CD14-positive monocyte (primary cell): ENCODE measurements at regions not wholly inside any gene's neighbourhood (a gene's known extent, or its start where the extent isn't known, plus 50 kb on each side); places are given as distances from the start of the nearest gene placed in this dataset.

ENCODE experiments used
- DNase-seq, 3 donors: peaks; one replicate each; pipeline ENCODE4 v3.0.0-alpha.2; 2011 to 2022
- H2AFZ ChIP-seq: 2 replicates; pipeline ENCODE4 v1.6.0; 2012; ENCODE audit warnings: mild to moderate bottlenecking, low read depth, low read length, inconsistent platforms; ENCODE audit not compliant: insufficient read depth, poor library complexity, severe bottlenecking
- H3K27ac ChIP-seq, 2 donors: 1 replicate in 1 of 2; 2 replicates in 1 of 2; pipeline ENCODE4 v1.5.1; 2012 to 2013; ENCODE audit warnings: low read length in 2 of 2, control low read depth in 1 of 2, inconsistent platforms in 1 of 2, low read depth in 1 of 2, mild to moderate bottlenecking in 1 of 2
- H3K27me3 ChIP-seq, 2 donors: one replicate each; pipeline versions ENCODE4 v1.6.0 to v1.6.1; 2011 to 2013; ENCODE audit warnings: low read length in 2 of 2; ENCODE audit not compliant: control insufficient read depth in 2 of 2, insufficient read depth in 2 of 2
- H3K36me3 ChIP-seq, 2 donors: replicated peaks in 1 of 2; 1 replicate in 1 of 2; 2 replicates in 1 of 2; pipeline versions ENCODE4 v1.5.1 to v1.6.1; 2012 to 2013; ENCODE audit warnings: low read length in 2 of 2, control low read depth in 1 of 2, inconsistent platforms in 1 of 2, mild to moderate bottlenecking in 1 of 2; ENCODE audit not compliant: insufficient read depth in 2 of 2, control insufficient read depth in 1 of 2
- H3K4me1 ChIP-seq, 2 donors: 1 replicate in 1 of 2; 2 replicates in 1 of 2; pipeline versions ENCODE4 v1.5.1 to v1.6.1; 2012 to 2013; ENCODE audit warnings: low read length in 2 of 2, control low read depth in 1 of 2, inconsistent platforms in 1 of 2, mild to moderate bottlenecking in 1 of 2, moderate library complexity in 1 of 2; ENCODE audit not compliant: insufficient read depth in 2 of 2, control insufficient read depth in 1 of 2
- H3K4me2 ChIP-seq: replicated peaks from 2 replicates; pipeline ENCODE3; 2012; ENCODE audit warnings: low read length, moderate library complexity, mild to moderate bottlenecking; ENCODE audit not compliant: poor library complexity, severe bottlenecking; ENCODE audit errors: extremely low read depth
- H3K4me3 ChIP-seq, 3 experiments: fragments of 200-600 bp in 1 of 3; sonication (generic) in 1 of 3; replicated peaks in 1 of 3; 1 replicate in 2 of 3; 2 replicates in 1 of 3; pipeline ENCODE4 v1.5.1; 2011 to 2013; ENCODE audit warnings: low read length in 3 of 3, mild to moderate bottlenecking in 3 of 3, control low read depth in 2 of 3, low read depth in 2 of 3, inconsistent platforms in 1 of 3, moderate library complexity in 1 of 3
- H3K79me2 ChIP-seq: 2 replicates; pipeline ENCODE4 v1.6.0; 2012; ENCODE audit warnings: mild to moderate bottlenecking, control low read depth, inconsistent platforms, low read length, moderate library complexity; ENCODE audit not compliant: insufficient read depth
- H3K9ac ChIP-seq: 2 replicates; pipeline ENCODE4 v1.6.0; 2017; ENCODE audit warnings: low read length, mild to moderate bottlenecking; ENCODE audit not compliant: insufficient read depth, poor library complexity, severe bottlenecking
- H3K9me3 ChIP-seq, 2 donors: replicated peaks in 1 of 2; 1 replicate in 1 of 2; 2 replicates in 1 of 2; pipeline versions ENCODE4 v1.5.1 to v1.6.1; 2012 to 2013; ENCODE audit warnings: low read length in 2 of 2, control low read depth in 1 of 2; ENCODE audit not compliant: control insufficient read depth in 1 of 2, insufficient read depth in 1 of 2
- H4K20me1 ChIP-seq: 2 replicates; pipeline ENCODE4 v1.6.0; 2012; ENCODE audit warnings: mild to moderate bottlenecking, low read length, control low read depth, moderate library complexity; ENCODE audit not compliant: insufficient read depth
- H3K27ac Mint-ChIP-seq, 7 donors: one replicate each; pipeline ENCODE4 v1.8.0; 2020; ENCODE audit warnings: mild to moderate bottlenecking in 7 of 7, mixed read lengths in 7 of 7, moderate library complexity in 6 of 7, inconsistent platforms in 2 of 7
- H3K27me3 Mint-ChIP-seq, 3 donors: one replicate each; pipeline ENCODE4 v1.8.0; 2021 to 2022; ENCODE audit warnings: low read depth in 3 of 3, mild to moderate bottlenecking in 3 of 3, mixed read lengths in 3 of 3, moderate library complexity in 3 of 3, inconsistent platforms in 1 of 3
- H3K36me3 Mint-ChIP-seq, 2 donors: one replicate each; pipeline ENCODE4 v1.8.0; 2020; ENCODE audit warnings: mixed read lengths in 2 of 2, inconsistent platforms in 1 of 2, mild to moderate bottlenecking in 1 of 2
- H3K4me1 Mint-ChIP-seq: one replicate; pipeline ENCODE4 v1.8.0; 2020; ENCODE audit warnings: mild to moderate bottlenecking, mixed read lengths
- H3K4me3 Mint-ChIP-seq, 2 donors: one replicate each; pipeline ENCODE4 v1.8.0; 2020; ENCODE audit warnings: mild to moderate bottlenecking in 2 of 2, mixed read lengths in 2 of 2, moderate library complexity in 1 of 2
- H3K9me3 Mint-ChIP-seq, 7 donors: one replicate each; pipeline ENCODE4 v1.8.0; 2020 to 2022; ENCODE audit warnings: mixed read lengths in 7 of 7, mild to moderate bottlenecking in 6 of 7, moderate library complexity in 6 of 7, inconsistent platforms in 2 of 7
- WGBS: methylation state at CpG from one replicate; pipeline ENCODE4 v1.1.5; 2013; ENCODE audit warnings: missing lambda C conversion rate; ENCODE audit not compliant: insufficient coverage; 5-methylcytosine and 5-hydroxymethylcytosine counted together
- intact Hi-C, 2 donors: fragments of 100-400 bp; cut with micrococcal nuclease; formaldehyde crosslinking; loops; one replicate each; pipeline versions ENCODE4 v1.15.0 to v1.15.1; 2023
- TF ChIP-seq, protein P1 (sequence below): fragments of 200-600 bp; IDR thresholded peaks from one replicate; pipeline ENCODE4 v1.8.0; 2022; ENCODE audit warnings: antibody characterized with exemption, mild to moderate bottlenecking

DNA sequence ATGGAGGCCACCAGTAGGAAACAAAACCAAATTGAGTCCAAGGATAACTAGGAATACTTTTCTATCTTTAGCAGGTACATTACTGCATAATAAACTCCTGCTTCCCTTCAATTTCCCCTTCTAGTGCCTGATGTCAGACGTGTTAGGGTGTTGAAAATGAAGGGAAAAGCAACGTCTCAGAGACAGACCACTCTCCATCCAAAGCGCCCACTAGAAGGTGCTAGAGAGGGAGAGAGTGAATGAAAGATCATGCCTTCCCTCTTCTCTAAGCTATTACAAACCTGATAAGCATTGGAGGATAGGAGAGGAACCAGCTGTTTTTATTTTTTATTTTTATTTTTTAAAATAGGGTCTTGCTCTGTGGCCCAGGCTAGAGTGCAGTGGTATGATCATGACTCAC lies 64.1 kb downstream of the ZNF641 start:
- intact Hi-C loops: loop anchor here (10.0 kb wide), 2 partner anchors 58 to 72 kb away; no protein-coding TSS in a partner anchor
- Histone ChIP-seq H3K4me3 (no peak overlapping the region), H3K4me2 (peak overlapping the region; percentile 4), H3K27me3 (no peaks in the 10 kb centered on the region), H3K27ac (peak overlapping the region in 1 of 2 donors; percentile 43), H3K9me3 (no peaks in the 10 kb centered on the region), H3K4me1 (peaks cover 49 to 53% of the 10 kb centered on the region in 2 donors), H3K9ac (no peak overlapping the region), H3K36me3 (no peaks in the 10 kb centered on the region), H4K20me1 (no peaks in the 10 kb centered on the region), H3K79me2 (no peaks in the 10 kb centered on the region), H2AFZ (no peak overlapping the region)
- H3K4me1 Mint-ChIP-seq: peaks cover 53% of the 10 kb centered on the region
- peaks cover 0 to 3% of the 10 kb centered on the region in 2 donors for H3K36me3 Mint-ChIP-seq
- no CpG with 5 or more reads among the region's 3 CpGs for WGBS
- peak in 2 of 3 donors; percentile 11 to 16 for DNase-seq
- H3K9me3 Mint-ChIP-seq: peaks cover 0 to 3% (median 0%) of the 10 kb centered on the region in 7 donors
- TF ChIP-seq, protein P1, sequence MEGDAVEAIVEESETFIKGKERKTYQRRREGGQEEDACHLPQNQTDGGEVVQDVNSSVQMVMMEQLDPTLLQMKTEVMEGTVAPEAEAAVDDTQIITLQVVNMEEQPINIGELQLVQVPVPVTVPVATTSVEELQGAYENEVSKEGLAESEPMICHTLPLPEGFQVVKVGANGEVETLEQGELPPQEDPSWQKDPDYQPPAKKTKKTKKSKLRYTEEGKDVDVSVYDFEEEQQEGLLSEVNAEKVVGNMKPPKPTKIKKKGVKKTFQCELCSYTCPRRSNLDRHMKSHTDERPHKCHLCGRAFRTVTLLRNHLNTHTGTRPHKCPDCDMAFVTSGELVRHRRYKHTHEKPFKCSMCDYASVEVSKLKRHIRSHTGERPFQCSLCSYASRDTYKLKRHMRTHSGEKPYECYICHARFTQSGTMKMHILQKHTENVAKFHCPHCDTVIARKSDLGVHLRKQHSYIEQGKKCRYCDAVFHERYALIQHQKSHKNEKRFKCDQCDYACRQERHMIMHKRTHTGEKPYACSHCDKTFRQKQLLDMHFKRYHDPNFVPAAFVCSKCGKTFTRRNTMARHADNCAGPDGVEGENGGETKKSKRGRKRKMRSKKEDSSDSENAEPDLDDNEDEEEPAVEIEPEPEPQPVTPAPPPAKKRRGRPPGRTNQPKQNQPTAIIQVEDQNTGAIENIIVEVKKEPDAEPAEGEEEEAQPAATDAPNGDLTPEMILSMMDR: peak; percentile 55
- no peak overlapping the region for H3K4me3 Mint-ChIP-seq
- H3K27ac Mint-ChIP-seq: peak overlapping the region in 5 of 7 donors; percentile 75 to 92 (median 86)
- H3K27me3 Mint-ChIP-seq: peaks cover 2 to 4% (median 3%) of the 10 kb centered on the region in 3 donors

DNA sequence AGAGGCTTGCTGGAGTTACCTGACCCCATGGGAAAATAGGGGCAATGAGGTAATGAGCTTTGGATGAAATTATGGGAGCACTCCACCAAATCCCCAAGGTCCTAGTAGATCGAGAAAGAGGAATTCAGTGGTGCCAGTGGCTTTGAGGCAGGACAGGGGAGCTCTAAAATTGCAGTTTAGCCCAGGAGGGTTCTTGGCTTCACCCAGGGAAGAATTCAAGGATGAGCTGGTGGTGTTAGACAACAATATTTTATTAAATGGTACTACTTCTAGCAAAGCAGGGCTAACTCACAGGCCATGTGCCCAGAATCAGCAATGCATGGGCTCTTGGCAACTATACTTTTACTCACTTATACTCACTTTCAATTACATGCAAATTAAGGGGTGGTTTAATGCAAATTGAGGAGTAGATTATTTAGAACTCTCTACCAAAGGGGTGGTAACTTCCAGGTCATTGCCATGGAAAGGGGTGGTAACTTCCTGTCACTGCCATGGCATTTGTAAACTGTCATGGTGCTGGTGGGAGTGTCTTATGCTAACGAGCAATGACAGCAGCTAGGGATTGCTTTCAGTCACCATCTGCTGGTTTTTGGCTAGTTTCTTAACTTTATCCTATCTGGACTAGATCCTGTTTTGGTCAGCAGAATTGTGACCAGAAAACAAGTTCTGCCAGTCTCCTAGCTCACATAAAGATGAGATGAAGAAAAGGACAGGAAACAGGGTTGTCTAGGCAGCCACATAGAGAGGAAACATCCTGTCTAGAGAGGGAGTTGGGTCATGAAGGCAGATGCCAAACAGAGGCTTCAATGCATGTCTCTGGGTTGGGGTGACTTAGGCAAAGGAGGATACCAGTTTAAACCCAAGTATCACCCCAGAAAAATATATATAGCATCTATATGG lies 64.7 kb downstream of the ZNF641 start:
- Mint-ChIP-seq H3K4me1 (peaks cover 57% of the 10 kb centered on the region), H3K36me3 (peaks cover 0 to 5% of the 10 kb centered on the region in 2 donors), H3K9me3 (peaks cover 0 to 3% (median 0%) of the 10 kb centered on the region in 7 donors), H3K27ac (peak overlapping the region in 6 of 7 donors; percentile 66 to 92 (median 85)), H3K27me3 (peaks cover 2 to 4% (median 3%) of the 10 kb centered on the region in 3 donors), H3K4me3 (peak overlapping the region in 1 of 2 donors; percentile 30)
- TF ChIP-seq, protein P1: no peak
- peak; percentile 30 to 43 (median 41) for DNase-seq
- Histone ChIP-seq H3K36me3 (no peaks in the 10 kb centered on the region), H2AFZ (no peak overlapping the region), H3K4me3 (no peak overlapping the region), H3K79me2 (no peaks in the 10 kb centered on the region), H3K9me3 (no peaks in the 10 kb centered on the region), H3K4me1 (peaks cover 56 to 57% of the 10 kb centered on the region in 2 donors), H4K20me1 (no peaks in the 10 kb centered on the region), H3K4me2 (peak overlapping the region; percentile 4), H3K9ac (no peak overlapping the region), H3K27me3 (no peaks in the 10 kb centered on the region), H3K27ac (peak overlapping the region in 1 of 2 donors; percentile 43)
- intact Hi-C loops: loop anchor here (10.0 kb wide), 2 partner anchors 59 to 71 kb away; no protein-coding TSS in a partner anchor
- 33% methylated on average over 1 of the region's 2 CpGs for WGBS
